ENCODE measurements at regions not wholly inside any gene's neighbourhood (a gene's known extent, or its start where the extent isn't known, plus 50 kb on each side); places are given as distances from the start of the nearest gene placed in this dataset.

- in situ Hi-C loops (cut with MboI; ENCODE audit: low pct_unique_long_range_greater_than_20kb, low sequenced_read_pairs, unreplicated experiment) = no loop called here
- DNase-seq (ENCODE audit: low spot score) = no peak
- no peak for TF ChIP-seq CTCF (IDR thresholded peaks at IDR 0.05; ENCODE audit: extremely low read depth, insufficient read depth, missing control alignments)
Measured at GRCh38 chr9:107178293-107178692, 104.8 kb upstream of the RAD23B start.

DNA sequence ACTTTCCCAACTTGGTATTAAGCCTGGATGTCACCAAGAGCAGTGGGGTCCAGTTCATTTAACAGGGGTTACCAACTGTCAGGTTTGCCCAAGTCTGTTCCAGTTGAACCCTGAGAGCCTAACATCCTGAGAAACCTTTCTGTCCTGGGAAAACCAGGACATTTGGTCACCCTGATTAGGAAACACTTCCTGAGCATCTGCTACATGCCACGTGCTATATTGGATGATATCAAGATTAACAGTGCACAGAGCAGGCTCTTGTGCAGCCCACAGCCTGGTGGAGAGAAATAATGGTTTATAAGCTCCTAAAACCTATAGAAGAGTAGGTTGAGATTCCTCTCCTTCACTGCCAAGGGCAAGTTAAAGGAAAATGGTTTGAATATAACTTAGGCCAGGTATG, 102.9 kb upstream of the RAD23B start:
- in situ Hi-C loops (cut with MboI; ENCODE audit: low pct_unique_long_range_greater_than_20kb, low sequenced_read_pairs, unreplicated experiment) = no loop called here
- no peak for TF ChIP-seq CTCF (IDR thresholded peaks at IDR 0.05; ENCODE audit: extremely low read depth, insufficient read depth, missing control alignments)
- DNase-seq (ENCODE audit: low spot score) = no peak

- TF ChIP-seq CTCF (IDR thresholded peaks at IDR 0.05; ENCODE audit: extremely low read depth, insufficient read depth, missing control alignments) = no peak
- no peak for DNase-seq (ENCODE audit: low spot score)
- in situ Hi-C loops (cut with MboI; ENCODE audit: low pct_unique_long_range_greater_than_20kb, low sequenced_read_pairs, unreplicated experiment) = no loop called here
Measured at GRCh38 chr9:107183176-107183575, 99.9 kb upstream of the RAD23B start.

DNA sequence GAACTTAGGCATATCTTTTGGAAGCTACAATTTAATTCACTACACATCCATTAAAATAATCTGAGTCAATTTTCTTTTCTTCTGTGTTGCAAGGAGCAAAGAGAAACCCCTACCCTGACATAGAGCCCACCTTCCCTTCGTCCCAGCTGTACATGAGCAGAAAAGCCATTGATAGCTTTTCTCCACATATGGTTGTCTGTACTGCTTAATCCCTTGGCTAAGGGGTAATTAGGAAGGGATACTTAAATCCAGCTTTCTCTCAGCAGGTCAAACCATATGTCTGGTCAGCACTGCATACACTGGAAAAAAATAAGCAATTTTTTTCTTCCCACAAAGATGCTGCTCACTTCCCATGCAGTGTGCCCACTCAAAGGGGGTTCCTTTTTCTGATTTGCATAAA, 94.7 kb upstream of the RAD23B start:
- no peak for TF ChIP-seq CTCF (IDR thresholded peaks at IDR 0.05; ENCODE audit: extremely low read depth, insufficient read depth, missing control alignments)
- DNase-seq (ENCODE audit: low spot score) = no peak
- in situ Hi-C loops (cut with MboI; ENCODE audit: low pct_unique_long_range_greater_than_20kb, low sequenced_read_pairs, unreplicated experiment) = no loop called here

GRCh38 chr9:107190061-107190935, 92.8 kb upstream of the RAD23B start:
- no peak for TF ChIP-seq CTCF (IDR thresholded peaks at IDR 0.05; ENCODE audit: extremely low read depth, insufficient read depth, missing control alignments)
- DNase-seq (ENCODE audit: low spot score) = no peak
- in situ Hi-C loops (cut with MboI; ENCODE audit: low pct_unique_long_range_greater_than_20kb, low sequenced_read_pairs, unreplicated experiment) = no loop called here

DNA sequence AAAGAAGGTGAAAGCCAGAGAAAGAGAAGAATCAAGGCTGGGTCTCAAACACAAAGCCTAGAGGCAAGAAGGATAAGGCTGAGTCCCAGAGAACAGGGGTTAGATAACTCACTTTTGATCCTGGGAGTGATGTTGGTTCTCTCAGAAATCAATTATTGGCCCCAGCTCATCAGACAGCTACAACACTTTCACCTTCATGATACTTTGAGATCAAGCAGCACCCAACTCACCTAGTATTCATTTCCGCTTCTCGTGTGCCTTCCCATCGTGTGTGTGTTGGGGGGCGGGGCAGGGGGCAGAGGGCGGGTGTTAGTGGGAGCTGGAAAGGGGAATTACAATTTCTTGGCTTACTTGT, 92.2 kb upstream of the RAD23B start:
- no peak for DNase-seq (ENCODE audit: low spot score)
- in situ Hi-C loops (cut with MboI; ENCODE audit: low pct_unique_long_range_greater_than_20kb, low sequenced_read_pairs, unreplicated experiment) = no loop called here

More for the DNA sequence above, 92.2 kb upstream of the RAD23B start:
- TF ChIP-seq CTCF (IDR thresholded peaks at IDR 0.05; ENCODE audit: extremely low read depth, insufficient read depth, missing control alignments) = no peak

Measured in GM13977 (cell line).